ENCODE measurements at regions not wholly inside any gene's neighbourhood (a gene's known extent, or its start where the extent isn't known, plus 50 kb on each side); places are given as distances from the start of the nearest gene placed in this dataset.

DNA sequence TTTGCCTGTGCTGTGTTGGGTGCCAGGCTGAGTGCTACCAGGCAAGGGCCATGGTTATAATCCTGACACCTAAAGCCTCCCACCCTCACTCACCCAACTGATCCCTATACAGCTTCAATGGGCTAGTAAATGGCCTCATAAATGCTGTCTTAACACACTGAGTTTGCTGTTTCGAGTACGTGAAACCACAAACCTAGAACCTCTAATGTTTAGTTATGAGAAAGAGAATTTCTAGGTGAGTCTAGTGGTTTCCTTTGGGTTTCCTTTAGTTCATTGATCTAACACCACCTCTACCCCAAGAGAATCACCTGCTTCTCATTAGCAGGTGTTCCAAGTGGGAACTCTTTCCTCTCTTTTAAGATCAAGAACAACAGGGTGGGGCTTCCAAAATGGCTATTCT lies 172.0 kb downstream of the MC4R start:
- TF ChIP-seq, protein P1, sequence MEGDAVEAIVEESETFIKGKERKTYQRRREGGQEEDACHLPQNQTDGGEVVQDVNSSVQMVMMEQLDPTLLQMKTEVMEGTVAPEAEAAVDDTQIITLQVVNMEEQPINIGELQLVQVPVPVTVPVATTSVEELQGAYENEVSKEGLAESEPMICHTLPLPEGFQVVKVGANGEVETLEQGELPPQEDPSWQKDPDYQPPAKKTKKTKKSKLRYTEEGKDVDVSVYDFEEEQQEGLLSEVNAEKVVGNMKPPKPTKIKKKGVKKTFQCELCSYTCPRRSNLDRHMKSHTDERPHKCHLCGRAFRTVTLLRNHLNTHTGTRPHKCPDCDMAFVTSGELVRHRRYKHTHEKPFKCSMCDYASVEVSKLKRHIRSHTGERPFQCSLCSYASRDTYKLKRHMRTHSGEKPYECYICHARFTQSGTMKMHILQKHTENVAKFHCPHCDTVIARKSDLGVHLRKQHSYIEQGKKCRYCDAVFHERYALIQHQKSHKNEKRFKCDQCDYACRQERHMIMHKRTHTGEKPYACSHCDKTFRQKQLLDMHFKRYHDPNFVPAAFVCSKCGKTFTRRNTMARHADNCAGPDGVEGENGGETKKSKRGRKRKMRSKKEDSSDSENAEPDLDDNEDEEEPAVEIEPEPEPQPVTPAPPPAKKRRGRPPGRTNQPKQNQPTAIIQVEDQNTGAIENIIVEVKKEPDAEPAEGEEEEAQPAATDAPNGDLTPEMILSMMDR (IDR thresholded peaks at IDR 0.05; ENCODE audit: unreplicated experiment), result no peak
- DNase-seq (ENCODE audit: low spot score in 2 of 2, unreplicated experiment in 2 of 2), result no peak
- H3K27me3 Mint-ChIP-seq (ENCODE audit: low read depth), result peaks cover 7% of the 10 kb centered on the region
- H3K4me1 Mint-ChIP-seq, result no peaks in the 10 kb centered on the region
- H3K4me3 Mint-ChIP-seq, result no peak overlapping the region
- H3K27ac Mint-ChIP-seq, result no peak overlapping the region
- no peaks in the 10 kb centered on the region for H3K9me3 Mint-ChIP-seq
- no peaks in the 10 kb centered on the region for H3K36me3 Mint-ChIP-seq

- Mint-ChIP-seq H3K27ac (no peak overlapping the region), H3K4me3 (no peak overlapping the region), H3K9me3 (no peaks in the 10 kb centered on the region), H3K27me3 (ENCODE audit: low read depth) (peaks cover 7% of the 10 kb centered on the region), H3K4me1 (no peaks in the 10 kb centered on the region), H3K36me3 (no peaks in the 10 kb centered on the region)
- TF ChIP-seq, protein P1 (IDR thresholded peaks at IDR 0.05; ENCODE audit: unreplicated experiment), result no peak
- DNase-seq (ENCODE audit: low spot score in 2 of 2, unreplicated experiment in 2 of 2), result no peak
Observed at GRCh38 chr18:60199505-60199904, 173.1 kb downstream of the MC4R start.

GRCh38 chr18:60197671-60198462 lies 174.7 kb downstream of the MC4R start:
- peaks cover 7% of the 10 kb centered on the region for H3K27me3 Mint-ChIP-seq (ENCODE audit: low read depth)
- no peak for DNase-seq (ENCODE audit: low spot score in 2 of 2, unreplicated experiment in 2 of 2)
- no peaks in the 10 kb centered on the region for H3K4me1 Mint-ChIP-seq
- no peaks in the 10 kb centered on the region for H3K9me3 Mint-ChIP-seq
- no peak overlapping the region for H3K27ac Mint-ChIP-seq
- H3K4me3 Mint-ChIP-seq, result no peak overlapping the region
- TF ChIP-seq, protein P1 (IDR thresholded peaks at IDR 0.05; ENCODE audit: unreplicated experiment), result no peak
- H3K36me3 Mint-ChIP-seq, result no peaks in the 10 kb centered on the region

DNA sequence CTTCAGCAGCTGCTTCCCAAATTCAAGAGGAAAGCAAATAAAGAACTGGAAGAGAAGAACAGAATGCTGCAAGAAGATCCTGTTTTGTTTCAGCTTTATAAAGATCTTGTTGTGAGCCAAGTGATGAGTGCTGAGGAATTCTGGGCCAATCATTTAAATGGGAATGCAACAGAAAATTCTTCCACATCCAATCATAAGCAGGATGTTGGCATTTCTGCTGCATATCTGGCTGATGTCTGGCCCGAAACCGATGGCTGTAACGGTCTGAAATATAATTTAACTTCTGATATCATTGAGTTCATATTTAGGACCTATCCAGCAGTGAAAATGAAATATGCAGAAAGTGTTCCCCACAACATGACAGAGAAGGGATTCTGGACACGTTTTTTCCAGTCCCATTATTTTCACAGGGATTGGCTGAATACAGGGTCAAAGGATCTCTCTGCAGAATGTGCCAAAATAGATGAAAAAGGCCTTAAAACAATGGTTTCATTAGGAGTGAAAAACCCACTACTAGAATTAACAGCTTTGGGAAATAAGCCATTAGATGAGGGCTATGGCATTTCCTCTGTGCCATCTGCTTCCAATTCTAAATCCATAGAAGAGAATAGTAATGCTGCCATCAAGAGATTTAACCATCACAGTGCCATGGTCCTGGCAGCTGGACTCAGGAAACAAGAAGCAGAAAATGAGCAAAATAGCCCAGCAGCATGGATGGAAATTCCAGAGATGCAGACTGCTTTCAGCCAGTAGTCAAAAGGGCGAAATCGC lies 175.6 kb downstream of the MC4R start:
- H3K27me3 Mint-ChIP-seq (ENCODE audit: low read depth), result peaks cover 7% of the 10 kb centered on the region
- H3K27ac Mint-ChIP-seq, result no peak overlapping the region
- H3K9me3 Mint-ChIP-seq, result no peaks in the 10 kb centered on the region
- H3K36me3 Mint-ChIP-seq, result no peaks in the 10 kb centered on the region
- TF ChIP-seq, protein P1 (IDR thresholded peaks at IDR 0.05; ENCODE audit: unreplicated experiment), result no peak
- DNase-seq (ENCODE audit: low spot score in 2 of 2, unreplicated experiment in 2 of 2), result no peak
- no peak overlapping the region for H3K4me3 Mint-ChIP-seq
- no peaks in the 10 kb centered on the region for H3K4me1 Mint-ChIP-seq

- Mint-ChIP-seq H3K36me3 (no peaks in the 10 kb centered on the region), H3K9me3 (no peaks in the 10 kb centered on the region), H3K27ac (no peak overlapping the region), H3K4me3 (no peak overlapping the region), H3K27me3 (ENCODE audit: low read depth) (peaks cover 4% of the 10 kb centered on the region), H3K4me1 (no peaks in the 10 kb centered on the region)
- DNase-seq (ENCODE audit: low spot score in 2 of 2, unreplicated experiment in 2 of 2), result no peak
- TF ChIP-seq, protein P1 (IDR thresholded peaks at IDR 0.05; ENCODE audit: unreplicated experiment), result no peak
Observed at GRCh38 chr18:60193780-60194179, 178.8 kb downstream of the MC4R start.

Measured in mesothelial cell of epicardium (in vitro differentiated cells).